Panc1 (cell line): ENCODE measurements at regions not wholly inside any gene's neighbourhood (a gene's known extent, or its start where the extent isn't known, plus 50 kb on each side); places are given as distances from the start of the nearest gene placed in this dataset.

Experiments used
- ATAC-seq: fragments of 200-7000 bp; cut with Tn5 transposase; 2 replicates; pipeline ENCODE4 v1.9.1; 2020; ENCODE audit warnings: mild to moderate bottlenecking, moderate library complexity
- BruUV-seq: library from RNA; stranded (reverse); fragments of 400-500 nt; replicated peaks from 2 replicates; lab custom pipeline; 2021; lab: Mats Ljungman, UMichigan
- CTCF ChIA-PET: fragments of 300-600 bp; sonication (Branson Sonifier 250); formaldehyde crosslinking; loops from one replicate; lab custom pipeline; 2022; ENCODE audit warnings: antibody characterized with exemption; lab: Charles Lee
- POLR2A ChIA-PET: fragments of 300-600 bp; sonication (Branson Sonifier 250); formaldehyde crosslinking; loops from one replicate; lab custom pipeline; 2022; ENCODE audit warnings: antibody characterized with exemption; lab: Charles Lee
- DNase-seq: peaks from one replicate; pipeline ENCODE4 v3.0.0-alpha.2; 2010; ENCODE audit warnings: low read depth, low spot score
- H3K27ac ChIP-seq: 2 replicates; pipeline ENCODE4 v1.5.1; 2011; ENCODE audit warnings: mild to moderate bottlenecking, low read length, inconsistent platforms
- H3K27me3 ChIP-seq: fragments of 200-500 bp; sonication (Bioruptor generic); 2 replicates; pipeline ENCODE4 v1.6.0; 2014; ENCODE audit warnings: low read length, inconsistent platforms; ENCODE audit not compliant: control insufficient read depth, insufficient read depth
- H3K36me3 ChIP-seq: fragments of 200-500 bp; sonication (Bioruptor generic); 2 replicates; pipeline ENCODE4 v1.5.1; 2014; ENCODE audit warnings: inconsistent platforms, mild to moderate bottlenecking, low read length, moderate library complexity; ENCODE audit not compliant: control insufficient read depth, insufficient read depth
- H3K4me1 ChIP-seq: 2 replicates; pipeline ENCODE4 v1.5.1; 2011; ENCODE audit warnings: inconsistent platforms, mild to moderate bottlenecking, low read length, moderate library complexity; ENCODE audit not compliant: control insufficient read depth, insufficient read depth
- H3K4me3 ChIP-seq, 2 experiments: 2 replicates each; pipeline ENCODE4 v1.5.1; 2011 to 2012; ENCODE audit warnings: low read depth in 2 of 2, low read length in 2 of 2, mild to moderate bottlenecking in 2 of 2, inconsistent platforms in 1 of 2, moderate library complexity in 1 of 2
- H3K9me3 ChIP-seq: fragments of 200-500 bp; sonication (Bioruptor generic); 2 replicates; pipeline ENCODE4 v1.5.1; 2014; ENCODE audit warnings: low read depth, mild to moderate bottlenecking, inconsistent platforms, low read length, moderate library complexity; ENCODE audit not compliant: control insufficient read depth, insufficient read depth
- POLR2AphosphoS5 ChIP-seq: IDR thresholded peaks from 2 replicates; pipeline ENCODE4 v1.6.1; 2012; ENCODE audit warnings: mild to moderate bottlenecking, low read depth, low read length, moderate library complexity
- SIN3A ChIP-seq: IDR thresholded peaks from 2 replicates; pipeline ENCODE4 v1.6.1; 2012; ENCODE audit warnings: low read depth, mild to moderate bottlenecking, low read length, moderate library complexity, borderline replicate concordance; ENCODE audit not compliant: insufficient read depth
- TCF7L2 ChIP-seq: IDR thresholded peaks from 2 replicates; pipeline ENCODE4 v1.6.1; 2011; ENCODE audit warnings: mild to moderate bottlenecking, low read depth, low read length, inconsistent platforms
- in situ Hi-C: cut with HindIII; loops from 2 replicates; pipeline ENCODE4 v1.10.0; 2016; ENCODE audit warnings: low sequenced_read_pairs, low pct_unique_long_range_greater_than_20kb
- intact Hi-C: fragments of 100-400 bp; cut with micrococcal nuclease; formaldehyde crosslinking; loops from one replicate; pipeline ENCODE4 v1.10.0; 2022; ENCODE audit not compliant: unreplicated experiment
- TF ChIP-seq, protein P1 (sequence below), 2 experiments: IDR thresholded peaks; 2 replicates each; pipeline ENCODE4 v1.6.1; 2011 to 2012; ENCODE audit warnings: low read depth in 2 of 2, control low read depth in 1 of 2, low read length in 1 of 2, mild to moderate bottlenecking in 1 of 2, moderate library complexity in 1 of 2; ENCODE audit not compliant: insufficient read depth in 1 of 2
- TF ChIP-seq, protein P2 (sequence below): fragments of 450-650 bp; IDR thresholded peaks from 2 replicates; pipeline ENCODE4 v1.5.1; 2017; ENCODE audit warnings: mild to moderate bottlenecking

DNA sequence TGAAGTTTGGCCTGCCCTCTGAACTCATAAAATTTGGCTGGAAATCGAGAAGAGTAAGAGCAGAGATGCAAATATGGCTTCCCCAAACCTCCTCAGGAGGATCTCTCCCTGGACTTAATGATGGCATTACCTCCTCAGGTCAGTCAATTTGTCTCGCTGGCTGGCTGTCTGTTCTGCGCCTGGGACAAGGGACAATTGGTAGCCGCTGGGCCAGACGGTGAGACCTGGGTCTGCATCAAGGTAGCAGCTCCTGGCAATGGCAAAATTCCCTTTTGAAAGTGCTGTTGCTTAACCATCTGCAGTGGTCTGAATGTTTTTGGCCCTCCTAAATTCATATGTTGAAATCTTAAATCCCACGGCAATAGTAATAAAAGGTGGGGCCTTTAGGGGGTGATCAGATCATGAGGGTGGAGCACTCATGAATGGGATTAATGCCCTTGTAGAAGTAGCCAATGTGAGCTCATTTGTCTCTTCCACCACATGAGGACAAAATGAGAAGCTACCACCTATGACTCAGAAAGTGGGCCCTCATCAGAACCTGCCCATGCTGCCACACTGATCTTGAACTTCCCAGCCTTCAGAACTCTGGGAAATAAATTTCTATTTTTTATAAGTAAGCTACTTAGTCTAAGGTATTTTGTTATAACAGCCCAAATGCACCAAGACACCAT, 439.3 kb upstream of the KLF4 start:
- Histone ChIP-seq H3K4me3 (no peak overlapping the region), H3K4me1 (no peaks in the 10 kb centered on the region), H3K27me3 (no peaks in the 10 kb centered on the region), H3K27ac (no peak overlapping the region), H3K36me3 (no peaks in the 10 kb centered on the region), H3K9me3 (no peaks in the 10 kb centered on the region)
- BruUV-seq = no TSS peak
- TF ChIP-seq TCF7L2 = no peak
- TF ChIP-seq, protein P1, sequence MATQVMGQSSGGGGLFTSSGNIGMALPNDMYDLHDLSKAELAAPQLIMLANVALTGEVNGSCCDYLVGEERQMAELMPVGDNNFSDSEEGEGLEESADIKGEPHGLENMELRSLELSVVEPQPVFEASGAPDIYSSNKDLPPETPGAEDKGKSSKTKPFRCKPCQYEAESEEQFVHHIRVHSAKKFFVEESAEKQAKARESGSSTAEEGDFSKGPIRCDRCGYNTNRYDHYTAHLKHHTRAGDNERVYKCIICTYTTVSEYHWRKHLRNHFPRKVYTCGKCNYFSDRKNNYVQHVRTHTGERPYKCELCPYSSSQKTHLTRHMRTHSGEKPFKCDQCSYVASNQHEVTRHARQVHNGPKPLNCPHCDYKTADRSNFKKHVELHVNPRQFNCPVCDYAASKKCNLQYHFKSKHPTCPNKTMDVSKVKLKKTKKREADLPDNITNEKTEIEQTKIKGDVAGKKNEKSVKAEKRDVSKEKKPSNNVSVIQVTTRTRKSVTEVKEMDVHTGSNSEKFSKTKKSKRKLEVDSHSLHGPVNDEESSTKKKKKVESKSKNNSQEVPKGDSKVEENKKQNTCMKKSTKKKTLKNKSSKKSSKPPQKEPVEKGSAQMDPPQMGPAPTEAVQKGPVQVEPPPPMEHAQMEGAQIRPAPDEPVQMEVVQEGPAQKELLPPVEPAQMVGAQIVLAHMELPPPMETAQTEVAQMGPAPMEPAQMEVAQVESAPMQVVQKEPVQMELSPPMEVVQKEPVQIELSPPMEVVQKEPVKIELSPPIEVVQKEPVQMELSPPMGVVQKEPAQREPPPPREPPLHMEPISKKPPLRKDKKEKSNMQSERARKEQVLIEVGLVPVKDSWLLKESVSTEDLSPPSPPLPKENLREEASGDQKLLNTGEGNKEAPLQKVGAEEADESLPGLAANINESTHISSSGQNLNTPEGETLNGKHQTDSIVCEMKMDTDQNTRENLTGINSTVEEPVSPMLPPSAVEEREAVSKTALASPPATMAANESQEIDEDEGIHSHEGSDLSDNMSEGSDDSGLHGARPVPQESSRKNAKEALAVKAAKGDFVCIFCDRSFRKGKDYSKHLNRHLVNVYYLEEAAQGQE (IDR thresholded peaks at IDR 0.05; ENCODE audit: insufficient read depth in 1 of 2, low read depth in 2 of 2, low read length in 1 of 2) = no peak
- no peak for TF ChIP-seq POLR2AphosphoS5
- TF ChIP-seq SIN3A = no peak
- TF ChIP-seq, protein P2, sequence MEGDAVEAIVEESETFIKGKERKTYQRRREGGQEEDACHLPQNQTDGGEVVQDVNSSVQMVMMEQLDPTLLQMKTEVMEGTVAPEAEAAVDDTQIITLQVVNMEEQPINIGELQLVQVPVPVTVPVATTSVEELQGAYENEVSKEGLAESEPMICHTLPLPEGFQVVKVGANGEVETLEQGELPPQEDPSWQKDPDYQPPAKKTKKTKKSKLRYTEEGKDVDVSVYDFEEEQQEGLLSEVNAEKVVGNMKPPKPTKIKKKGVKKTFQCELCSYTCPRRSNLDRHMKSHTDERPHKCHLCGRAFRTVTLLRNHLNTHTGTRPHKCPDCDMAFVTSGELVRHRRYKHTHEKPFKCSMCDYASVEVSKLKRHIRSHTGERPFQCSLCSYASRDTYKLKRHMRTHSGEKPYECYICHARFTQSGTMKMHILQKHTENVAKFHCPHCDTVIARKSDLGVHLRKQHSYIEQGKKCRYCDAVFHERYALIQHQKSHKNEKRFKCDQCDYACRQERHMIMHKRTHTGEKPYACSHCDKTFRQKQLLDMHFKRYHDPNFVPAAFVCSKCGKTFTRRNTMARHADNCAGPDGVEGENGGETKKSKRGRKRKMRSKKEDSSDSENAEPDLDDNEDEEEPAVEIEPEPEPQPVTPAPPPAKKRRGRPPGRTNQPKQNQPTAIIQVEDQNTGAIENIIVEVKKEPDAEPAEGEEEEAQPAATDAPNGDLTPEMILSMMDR = no peak
- intact Hi-C loops = no loop called here
- CTCF ChIA-PET = no interaction called here
- DNase-seq = no peak
- ATAC-seq = no peak
- POLR2A ChIA-PET = no interaction called here
- in situ Hi-C loops = no loop called here

DNA sequence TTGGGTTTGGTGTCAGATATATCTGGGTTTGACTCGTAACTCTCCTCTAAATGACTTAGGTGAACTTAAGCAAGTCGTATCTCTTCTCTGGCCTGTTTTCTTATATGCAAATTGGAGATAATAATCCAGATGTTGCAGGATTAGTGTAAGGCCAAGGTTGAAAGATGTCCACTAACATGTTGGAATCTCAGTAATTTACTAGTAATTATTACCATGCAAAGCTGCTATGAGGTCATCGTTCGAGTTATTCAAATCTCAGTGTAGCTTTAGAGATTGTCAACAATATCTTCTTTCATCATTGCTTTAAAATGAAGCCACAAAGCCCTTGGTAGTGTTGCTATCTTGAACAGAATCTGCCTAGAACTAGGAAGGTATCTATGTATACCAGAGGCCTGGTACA, 437.7 kb upstream of the KLF4 start:
- POLR2A ChIA-PET = no interaction called here
- in situ Hi-C loops (no loop called here), intact Hi-C loops (no loop called here)
- TF ChIP-seq SIN3A (no peak), POLR2AphosphoS5 (no peak), TCF7L2 (no peak)
- TF ChIP-seq, protein P2 = no peak
- TF ChIP-seq, protein P1 (IDR thresholded peaks at IDR 0.05; ENCODE audit: insufficient read depth in 1 of 2, low read depth in 2 of 2, low read length in 1 of 2) = no peak
- no peaks in the 10 kb centered on the region for H3K4me1 ChIP-seq
- no peak overlapping the region for H3K4me3 ChIP-seq
- ATAC-seq (no peak), DNase-seq (no peak)
- no peak overlapping the region for H3K27ac ChIP-seq
- H3K9me3 ChIP-seq = no peaks in the 10 kb centered on the region
- CTCF ChIA-PET = no interaction called here
- H3K36me3 ChIP-seq = no peaks in the 10 kb centered on the region
- no TSS peak for BruUV-seq
- no peaks in the 10 kb centered on the region for H3K27me3 ChIP-seq
